GM12878 (cell line): ENCODE measurements at regions not wholly inside any gene's neighbourhood (a gene's known extent, or its start where the extent isn't known, plus 50 kb on each side); places are given as distances from the start of the nearest gene placed in this dataset.
"Not testable (repeated sequence)": the region's sequence is repeated elsewhere in the genome, so short reads cannot be mapped to it uniquely, and the experiment has no call there.

Experiments used
- CEBPB ChIP-seq, 2 experiments: fragments of 150-350 bp in 1 of 2; IDR thresholded peaks; 2 replicates each; pipeline ENCODE4 v1.6.1; 2012 to 2014; ENCODE audit warnings: low read depth in 2 of 2, low read length in 2 of 2, borderline replicate concordance in 1 of 2, inconsistent platforms in 1 of 2
- EZH2 ChIP-seq: IDR thresholded peaks from 2 replicates; pipeline ENCODE4 v1.6.1; 2012; ENCODE audit warnings: low read depth, mild to moderate bottlenecking, control low read depth, inconsistent platforms, low read length, borderline replicate concordance; ENCODE audit not compliant: control insufficient read depth
- KDM1A ChIP-seq: fragments of 200-600 bp; sonication (generic); IDR thresholded peaks from 2 replicates; pipeline ENCODE4 v1.6.1; 2016; ENCODE audit warnings: borderline replicate concordance
- NFIC ChIP-seq: IDR thresholded peaks from 2 replicates; pipeline ENCODE4 v1.6.1; 2012; ENCODE audit warnings: low read depth, mild to moderate bottlenecking, inconsistent platforms, low read length, moderate library complexity
- NFYA ChIP-seq: IDR thresholded peaks from 2 replicates; pipeline ENCODE4 v1.6.1; 2011; ENCODE audit warnings: low read depth, mild to moderate bottlenecking, low read length, improper control_type of control experiment, borderline replicate concordance
- NR2C2 ChIP-seq: IDR thresholded peaks from 2 replicates; pipeline ENCODE4 v1.6.1; 2011; ENCODE audit warnings: borderline replicate concordance, low read depth; ENCODE audit not compliant: control insufficient read depth, insufficient read length
- TF ChIP-seq, protein P1 (sequence below): IDR thresholded peaks from 2 replicates; pipeline ENCODE4 v1.6.1; 2012; ENCODE audit warnings: mild to moderate bottlenecking, low read depth, low read length
- TF ChIP-seq, protein P2 (sequence below): fragments of 450-650 bp; IDR thresholded peaks from 2 replicates; pipeline ENCODE4 v1.6.1; 2017; ENCODE audit warnings: mild to moderate bottlenecking, moderate library complexity
- TF ChIP-seq, protein P3 (sequence below): fragments of 150-350 bp; IDR thresholded peaks from 2 replicates; pipeline ENCODE4 v1.6.1; 2014; ENCODE audit warnings: mild to moderate bottlenecking, low read depth, low read length

DNA sequence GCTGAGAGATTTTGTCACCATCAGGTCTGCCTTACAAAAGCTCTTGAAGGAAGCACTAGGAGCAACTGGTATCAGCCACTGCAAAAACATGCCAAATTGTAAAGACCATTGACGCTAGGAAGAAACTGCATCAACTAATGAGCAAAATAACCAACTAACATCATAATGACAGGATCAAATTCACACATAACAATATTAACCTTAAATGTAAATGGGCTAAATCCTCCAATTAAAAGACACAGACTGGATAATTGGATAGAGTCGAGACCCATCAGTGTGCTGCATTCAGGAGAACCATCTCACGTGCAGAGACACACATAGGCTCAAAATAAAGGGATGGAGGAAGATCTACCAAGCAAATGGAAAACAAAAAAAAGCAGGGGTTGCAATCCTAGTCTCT lies 53.1 kb upstream of the SELENOP start:
- TF ChIP-seq NR2C2; NFIC; CEBPB (IDR thresholded peaks at IDR 0.05; ENCODE audit: borderline replicate concordance in 1 of 2, low read depth in 2 of 2, low read length in 2 of 2); KDM1A; EZH2; NFYA: not testable (repeated sequence)
- TF ChIP-seq, protein P1, sequence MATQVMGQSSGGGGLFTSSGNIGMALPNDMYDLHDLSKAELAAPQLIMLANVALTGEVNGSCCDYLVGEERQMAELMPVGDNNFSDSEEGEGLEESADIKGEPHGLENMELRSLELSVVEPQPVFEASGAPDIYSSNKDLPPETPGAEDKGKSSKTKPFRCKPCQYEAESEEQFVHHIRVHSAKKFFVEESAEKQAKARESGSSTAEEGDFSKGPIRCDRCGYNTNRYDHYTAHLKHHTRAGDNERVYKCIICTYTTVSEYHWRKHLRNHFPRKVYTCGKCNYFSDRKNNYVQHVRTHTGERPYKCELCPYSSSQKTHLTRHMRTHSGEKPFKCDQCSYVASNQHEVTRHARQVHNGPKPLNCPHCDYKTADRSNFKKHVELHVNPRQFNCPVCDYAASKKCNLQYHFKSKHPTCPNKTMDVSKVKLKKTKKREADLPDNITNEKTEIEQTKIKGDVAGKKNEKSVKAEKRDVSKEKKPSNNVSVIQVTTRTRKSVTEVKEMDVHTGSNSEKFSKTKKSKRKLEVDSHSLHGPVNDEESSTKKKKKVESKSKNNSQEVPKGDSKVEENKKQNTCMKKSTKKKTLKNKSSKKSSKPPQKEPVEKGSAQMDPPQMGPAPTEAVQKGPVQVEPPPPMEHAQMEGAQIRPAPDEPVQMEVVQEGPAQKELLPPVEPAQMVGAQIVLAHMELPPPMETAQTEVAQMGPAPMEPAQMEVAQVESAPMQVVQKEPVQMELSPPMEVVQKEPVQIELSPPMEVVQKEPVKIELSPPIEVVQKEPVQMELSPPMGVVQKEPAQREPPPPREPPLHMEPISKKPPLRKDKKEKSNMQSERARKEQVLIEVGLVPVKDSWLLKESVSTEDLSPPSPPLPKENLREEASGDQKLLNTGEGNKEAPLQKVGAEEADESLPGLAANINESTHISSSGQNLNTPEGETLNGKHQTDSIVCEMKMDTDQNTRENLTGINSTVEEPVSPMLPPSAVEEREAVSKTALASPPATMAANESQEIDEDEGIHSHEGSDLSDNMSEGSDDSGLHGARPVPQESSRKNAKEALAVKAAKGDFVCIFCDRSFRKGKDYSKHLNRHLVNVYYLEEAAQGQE = not testable (repeated sequence)
- TF ChIP-seq, protein P2, sequence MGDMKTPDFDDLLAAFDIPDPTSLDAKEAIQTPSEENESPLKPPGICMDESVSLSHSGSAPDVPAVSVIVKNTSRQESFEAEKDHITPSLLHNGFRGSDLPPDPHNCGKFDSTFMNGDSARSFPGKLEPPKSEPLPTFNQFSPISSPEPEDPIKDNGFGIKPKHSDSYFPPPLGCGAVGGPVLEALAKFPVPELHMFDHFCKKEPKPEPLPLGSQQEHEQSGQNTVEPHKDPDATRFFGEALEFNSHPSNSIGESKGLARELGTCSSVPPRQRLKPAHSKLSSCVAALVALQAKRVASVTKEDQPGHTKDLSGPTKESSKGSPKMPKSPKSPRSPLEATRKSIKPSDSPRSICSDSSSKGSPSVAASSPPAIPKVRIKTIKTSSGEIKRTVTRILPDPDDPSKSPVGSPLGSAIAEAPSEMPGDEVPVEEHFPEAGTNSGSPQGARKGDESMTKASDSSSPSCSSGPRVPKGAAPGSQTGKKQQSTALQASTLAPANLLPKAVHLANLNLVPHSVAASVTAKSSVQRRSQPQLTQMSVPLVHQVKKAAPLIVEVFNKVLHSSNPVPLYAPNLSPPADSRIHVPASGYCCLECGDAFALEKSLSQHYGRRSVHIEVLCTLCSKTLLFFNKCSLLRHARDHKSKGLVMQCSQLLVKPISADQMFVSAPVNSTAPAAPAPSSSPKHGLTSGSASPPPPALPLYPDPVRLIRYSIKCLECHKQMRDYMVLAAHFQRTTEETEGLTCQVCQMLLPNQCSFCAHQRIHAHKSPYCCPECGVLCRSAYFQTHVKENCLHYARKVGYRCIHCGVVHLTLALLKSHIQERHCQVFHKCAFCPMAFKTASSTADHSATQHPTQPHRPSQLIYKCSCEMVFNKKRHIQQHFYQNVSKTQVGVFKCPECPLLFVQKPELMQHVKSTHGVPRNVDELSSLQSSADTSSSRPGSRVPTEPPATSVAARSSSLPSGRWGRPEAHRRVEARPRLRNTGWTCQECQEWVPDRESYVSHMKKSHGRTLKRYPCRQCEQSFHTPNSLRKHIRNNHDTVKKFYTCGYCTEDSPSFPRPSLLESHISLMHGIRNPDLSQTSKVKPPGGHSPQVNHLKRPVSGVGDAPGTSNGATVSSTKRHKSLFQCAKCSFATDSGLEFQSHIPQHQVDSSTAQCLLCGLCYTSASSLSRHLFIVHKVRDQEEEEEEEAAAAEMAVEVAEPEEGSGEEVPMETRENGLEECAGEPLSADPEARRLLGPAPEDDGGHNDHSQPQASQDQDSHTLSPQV = not testable (repeated sequence)
- TF ChIP-seq, protein P3, sequence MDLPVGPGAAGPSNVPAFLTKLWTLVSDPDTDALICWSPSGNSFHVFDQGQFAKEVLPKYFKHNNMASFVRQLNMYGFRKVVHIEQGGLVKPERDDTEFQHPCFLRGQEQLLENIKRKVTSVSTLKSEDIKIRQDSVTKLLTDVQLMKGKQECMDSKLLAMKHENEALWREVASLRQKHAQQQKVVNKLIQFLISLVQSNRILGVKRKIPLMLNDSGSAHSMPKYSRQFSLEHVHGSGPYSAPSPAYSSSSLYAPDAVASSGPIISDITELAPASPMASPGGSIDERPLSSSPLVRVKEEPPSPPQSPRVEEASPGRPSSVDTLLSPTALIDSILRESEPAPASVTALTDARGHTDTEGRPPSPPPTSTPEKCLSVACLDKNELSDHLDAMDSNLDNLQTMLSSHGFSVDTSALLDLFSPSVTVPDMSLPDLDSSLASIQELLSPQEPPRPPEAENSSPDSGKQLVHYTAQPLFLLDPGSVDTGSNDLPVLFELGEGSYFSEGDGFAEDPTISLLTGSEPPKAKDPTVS = not testable (repeated sequence)
